OCI-LY7 (cell line): ENCODE measurements at regions not wholly inside any gene's neighbourhood (a gene's known extent, or its start where the extent isn't known, plus 50 kb on each side); places are given as distances from the start of the nearest gene placed in this dataset.

ENCODE experiments used
- BruUV-seq: library from RNA; stranded (reverse); fragments of 400-500 nt; replicated peaks from 2 replicates; lab custom pipeline; 2021; lab: Mats Ljungman, UMichigan
- CTCF ChIA-PET: fragments of 300-600 bp; sonication (Branson Sonifier 250); formaldehyde crosslinking; loops from one replicate; lab custom pipeline; 2022; ENCODE audit warnings: antibody characterized with exemption; ENCODE audit not compliant: unreplicated experiment; lab: Charles Lee
- POLR2A ChIA-PET: fragments of 300-600 bp; sonication (Branson Sonifier 250); formaldehyde crosslinking; loops from one replicate; lab custom pipeline; 2022; ENCODE audit warnings: antibody characterized with exemption; lab: Charles Lee
- DNase-seq: peaks from one replicate; pipeline ENCODE4 v3.0.0-alpha.2; 2015; ENCODE audit warnings: low spot score
- H2AFZ ChIP-seq: fragments of 200-600 bp; sonication (generic), shearing (Covaris generic); 2 replicates; pipeline ENCODE4 v1.6.1; 2014; ENCODE audit warnings: mild to moderate bottlenecking, antibody characterized with exemption, low read length, moderate library complexity
- H3K27ac ChIP-seq: fragments of 200-600 bp; sonication (generic); 2 replicates; pipeline ENCODE4 v1.5.1; 2014; ENCODE audit warnings: mixed run types, low read depth, mild to moderate bottlenecking, moderate library complexity, low read length, inconsistent platforms; ENCODE audit not compliant: poor library complexity, severe bottlenecking
- H3K36me3 ChIP-seq: fragments of 200-600 bp; sonication (generic); 2 replicates; pipeline ENCODE4 v1.6.1; 2014; ENCODE audit warnings: mild to moderate bottlenecking, antibody characterized with exemption, low read length, moderate library complexity, mixed read lengths; ENCODE audit not compliant: insufficient read depth
- H3K4me1 ChIP-seq: fragments of 200-600 bp; sonication (generic); 2 replicates; pipeline ENCODE4 v1.5.1; 2014; ENCODE audit warnings: mild to moderate bottlenecking, low read length; ENCODE audit not compliant: insufficient read depth, poor library complexity, severe bottlenecking
- H3K4me2 ChIP-seq: fragments of 200-600 bp; sonication (generic); 2 replicates; pipeline ENCODE4 v1.6.1; 2014; ENCODE audit warnings: mild to moderate bottlenecking, low read length
- H3K4me3 ChIP-seq: fragments of 200-600 bp; sonication (generic); 2 replicates; pipeline ENCODE4 v1.5.1; 2014; ENCODE audit warnings: mild to moderate bottlenecking, low read depth, low read length; ENCODE audit not compliant: poor library complexity, severe bottlenecking
- H3K79me2 ChIP-seq: fragments of 200-600 bp; sonication (generic); 2 replicates; pipeline ENCODE4 v1.6.1; 2016; ENCODE audit warnings: low read depth, mild to moderate bottlenecking, low read length, moderate library complexity, mixed read lengths; ENCODE audit not compliant: insufficient read depth
- H3K9me2 ChIP-seq: fragments of 200-600 bp; sonication (generic); 2 replicates; pipeline ENCODE4 v1.6.1; 2016; ENCODE audit warnings: mild to moderate bottlenecking, low read length, mixed read lengths; ENCODE audit not compliant: insufficient read depth
- H3K9me3 ChIP-seq: fragments of 200-600 bp; sonication (generic); 2 replicates; pipeline ENCODE4 v1.6.1; 2014; ENCODE audit warnings: mild to moderate bottlenecking, mixed run types, low read length, mixed read lengths
- H4K20me1 ChIP-seq: fragments of 200-600 bp; sonication (generic); 2 replicates; pipeline ENCODE4 v1.6.1; 2014; ENCODE audit warnings: mild to moderate bottlenecking, antibody characterized with exemption, low read length, moderate library complexity, mixed read lengths; ENCODE audit not compliant: insufficient read depth
- CTCF ChIP-seq: fragments of 200-600 bp; sonication (generic); conservative IDR thresholded peaks from 2 replicates; pipeline ENCODE4 v1.5.1; 2014; ENCODE audit warnings: mild to moderate bottlenecking, antibody characterized with exemption, low read length, moderate library complexity, mixed read lengths
- EZH2phosphoT487 ChIP-seq: fragments of 200-600 bp; sonication (generic); IDR thresholded peaks from 2 replicates; pipeline ENCODE4 v1.6.1; 2018; ENCODE audit warnings: low read depth, borderline replicate concordance, mild to moderate bottlenecking, mixed run types, antibody characterized with exemption, low read length, moderate library complexity, mixed read lengths
- intact Hi-C: fragments of 100-400 bp; cut with micrococcal nuclease; formaldehyde crosslinking; loops from one replicate; pipeline ENCODE4 v1.10.0; 2022; ENCODE audit not compliant: unreplicated experiment

GRCh38 chr17:72270273-72270924 lies 149.6 kb downstream of the SOX9 start:
- POLR2A ChIA-PET: interaction anchor here (1.1 kb wide), 1 partner anchor 27 kb away, joined by 3 read pairs; no protein-coding TSS in a partner anchor
- H3K79me2 ChIP-seq: no peaks in the 10 kb centered on the region
- CTCF ChIA-PET: no interaction called here
- intact Hi-C loops: no loop called here
- DNase-seq: no peak
- H3K9me3 ChIP-seq: no peaks in the 10 kb centered on the region
- no peaks in the 10 kb centered on the region for H3K4me1 ChIP-seq
- no peak overlapping the region for H2AFZ ChIP-seq
- H3K36me3 ChIP-seq: no peaks in the 10 kb centered on the region
- BruUV-seq: no TSS peak
- H3K9me2 ChIP-seq: no peaks in the 10 kb centered on the region
- no peaks in the 10 kb centered on the region for H4K20me1 ChIP-seq
- H3K4me2 ChIP-seq: no peak overlapping the region
- TF ChIP-seq CTCF (no peak), EZH2phosphoT487 (no peak)
- H3K27ac ChIP-seq: no peak overlapping the region
- no peak overlapping the region for H3K4me3 ChIP-seq

GRCh38 chr17:72271603-72272002 lies 150.8 kb downstream of the SOX9 start:
- Histone ChIP-seq H3K9me2 (no peaks in the 10 kb centered on the region), H3K27ac (no peak overlapping the region), H3K36me3 (no peaks in the 10 kb centered on the region), H3K79me2 (no peaks in the 10 kb centered on the region), H3K9me3 (no peaks in the 10 kb centered on the region), H3K4me1 (no peaks in the 10 kb centered on the region), H3K4me3 (no peak overlapping the region), H3K4me2 (no peak overlapping the region), H4K20me1 (no peaks in the 10 kb centered on the region), H2AFZ (no peak overlapping the region)
- CTCF ChIA-PET: no interaction called here
- intact Hi-C loops: no loop called here
- TF ChIP-seq CTCF: no peak
- TF ChIP-seq EZH2phosphoT487: no peak
- DNase-seq: no peak
- BruUV-seq: no TSS peak
- POLR2A ChIA-PET: interaction anchor here (0.6 kb wide), 1 partner anchor 94 kb away, joined by 3 read pairs; no protein-coding TSS in a partner anchor
